ENCODE measurements at regions not wholly inside any gene's neighbourhood (a gene's known extent, or its start where the extent isn't known, plus 50 kb on each side); places are given as distances from the start of the nearest gene placed in this dataset.

DNA sequence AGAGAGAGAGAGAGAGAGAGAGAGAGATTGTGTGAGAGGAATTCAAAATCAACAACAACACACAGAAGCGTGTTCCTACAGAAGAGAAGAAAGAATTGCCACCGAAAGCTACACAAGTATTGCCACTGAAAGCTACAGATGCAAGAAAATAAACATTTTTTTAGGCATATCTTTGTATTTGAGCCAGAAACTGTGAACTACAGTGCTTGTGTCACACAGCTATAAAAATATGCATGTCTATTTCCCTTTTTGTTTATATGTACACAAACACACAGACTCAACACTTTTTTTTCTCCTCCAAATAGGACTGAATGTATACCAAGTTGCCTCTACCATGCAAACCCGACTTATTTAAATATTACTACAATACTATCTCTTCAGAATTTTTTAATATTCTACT, 290.4 kb downstream of the SLITRK5 start:
- H3K4ac ChIP-seq (ENCODE audit: low read depth, low read length) = no peak overlapping the region
- H3K4me3 ChIP-seq (ENCODE audit: insufficient read depth, low read depth, low read length) = no peak overlapping the region
- no peaks in the 10 kb centered on the region for H3K9me1 ChIP-seq (ENCODE audit: insufficient read depth, low read length)
- DNase-seq = no peak
- H3K27ac ChIP-seq (ENCODE audit: insufficient read depth, low read length) = no peak overlapping the region
- no peaks in the 10 kb centered on the region for H3K79me1 ChIP-seq (ENCODE audit: low read depth in 1 of 2, low read length in 2 of 2)
- no peaks in the 10 kb centered on the region for H3K4me1 ChIP-seq (ENCODE audit: control insufficient read depth, insufficient read depth, low read length)
- H3K23ac ChIP-seq (ENCODE audit: low read depth, low read length) = no peak overlapping the region
- H3K56ac ChIP-seq (ENCODE audit: extremely low read depth, insufficient read depth, low read length) = no peak overlapping the region
- no peak overlapping the region for H2AK9ac ChIP-seq (replicated peaks; ENCODE audit: low read depth, low read length, poor library complexity)
- dilution Hi-C loops (cut with HindIII; ENCODE audit: low sequenced_read_pairs, unreplicated experiment) = no loop called here
- in situ Hi-C loops (cut with MboI; ENCODE audit: low sequenced_read_pairs) = no loop called here
- no peak overlapping the region for H3K18ac ChIP-seq (ENCODE audit: low read depth, low read length)
- POLR2A ChIA-PET (ENCODE audit: unreplicated experiment) = no interaction called here
- H2BK5ac ChIP-seq (ENCODE audit: low read depth, low read length, poor library complexity, severe bottlenecking) = no peak overlapping the region
- H3K36me3 ChIP-seq (ENCODE audit: control insufficient read depth, insufficient read depth, low read length) = no peaks in the 10 kb centered on the region
- H2AFZ ChIP-seq (replicated peaks; ENCODE audit: low read length, poor library complexity) = no peak overlapping the region
- no peaks in the 10 kb centered on the region for H4K20me1 ChIP-seq (ENCODE audit: insufficient read depth, low read length)
- no peak for TF ChIP-seq MAZ (IDR thresholded peaks at IDR 0.05; ENCODE audit: borderline replicate concordance, low read depth, low read length)
- no peak for TF ChIP-seq SMC3 (IDR thresholded peaks at IDR 0.05; ENCODE audit: low read depth, low read length)
- no peak for TF ChIP-seq MAFK (IDR thresholded peaks at IDR 0.05; ENCODE audit: low read depth, low read length)
- no peak for TF ChIP-seq MXI1 (IDR thresholded peaks at IDR 0.05; ENCODE audit: borderline replicate concordance, low read depth, low read length)
- TF ChIP-seq, protein P1, sequence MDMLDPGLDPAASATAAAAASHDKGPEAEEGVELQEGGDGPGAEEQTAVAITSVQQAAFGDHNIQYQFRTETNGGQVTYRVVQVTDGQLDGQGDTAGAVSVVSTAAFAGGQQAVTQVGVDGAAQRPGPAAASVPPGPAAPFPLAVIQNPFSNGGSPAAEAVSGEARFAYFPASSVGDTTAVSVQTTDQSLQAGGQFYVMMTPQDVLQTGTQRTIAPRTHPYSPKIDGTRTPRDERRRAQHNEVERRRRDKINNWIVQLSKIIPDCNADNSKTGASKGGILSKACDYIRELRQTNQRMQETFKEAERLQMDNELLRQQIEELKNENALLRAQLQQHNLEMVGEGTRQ (IDR thresholded peaks at IDR 0.05; ENCODE audit: low read depth, low read length) = no peak
- TF ChIP-seq BHLHE40 (IDR thresholded peaks at IDR 0.05; ENCODE audit: low read depth, low read length) = no peak
- TF ChIP-seq FOS (IDR thresholded peaks at IDR 0.05; ENCODE audit: low read depth, low read length) = no peak
- no peak for TF ChIP-seq RAD21 (IDR thresholded peaks at IDR 0.05; ENCODE audit: low read length)
- TF ChIP-seq CEBPB (IDR thresholded peaks at IDR 0.05; ENCODE audit: low read depth, low read length) = no peak
- no peak for TF ChIP-seq CHD1 (IDR thresholded peaks at IDR 0.05; ENCODE audit: low read depth, low read length)
- TF ChIP-seq RFX5 (IDR thresholded peaks at IDR 0.05; ENCODE audit: low read depth, low read length) = no peak
- TF ChIP-seq POLR2A (IDR thresholded peaks at IDR 0.05; ENCODE audit: low read depth, low read length) = no peak
- no peak overlapping the region for H2BK20ac ChIP-seq (ENCODE audit: low read depth, low read length)
- no peak overlapping the region for H4K91ac ChIP-seq (ENCODE audit: insufficient read depth, low read depth, low read length)
- no peak overlapping the region for H3K4me2 ChIP-seq (ENCODE audit: low read depth, low read length)
- no CpG with 5 or more reads among the region's 3 CpGs for WGBS, 2 experiments (ENCODE audit: extremely low coverage in 2 of 2, insufficient read length in 1 of 2)
- no peak for ATAC-seq (ENCODE audit: low read depth)
- H3K9ac ChIP-seq (ENCODE audit: low read depth, low read length) = no peak overlapping the region
- CTCF ChIA-PET = interaction anchor here (0.6 kb wide), 1 partner anchor 1187 kb away, joined by 3 read pairs; no protein-coding TSS in a partner anchor
- intact Hi-C loops (cut with micrococcal nuclease) = no loop called here
- no peak overlapping the region for H3K14ac ChIP-seq (replicated peaks; ENCODE audit: low read depth, low read length)
- H4K5ac ChIP-seq (ENCODE audit: low read depth, low read length) = no peak overlapping the region
- H2BK15ac ChIP-seq (ENCODE audit: low read depth, low read length) = no peak overlapping the region
- H4K8ac ChIP-seq (ENCODE audit: low read depth in 2 of 2, low read length in 2 of 2) = no peak overlapping the region
- no TSS peak for BruUV-seq (replicated peaks)
- H3K27me3 ChIP-seq (ENCODE audit: control insufficient read depth, insufficient read depth, low read length) = no peaks in the 10 kb centered on the region
- H2BK120ac ChIP-seq (ENCODE audit: low read depth, low read length) = no peak overlapping the region
- H2AK5ac ChIP-seq (ENCODE audit: low read depth, low read length) = no peak overlapping the region
- no peaks in the 10 kb centered on the region for H3K9me3 ChIP-seq (ENCODE audit: control insufficient read depth, insufficient read depth, low read length)

All from IMR-90 (cell line).